NCI-H2196 treated with DMSO at 0.1 percent for 48 hours (cell line): ENCODE measurements at regions not wholly inside any gene's neighbourhood (a gene's known extent, or its start where the extent isn't known, plus 50 kb on each side); places are given as distances from the start of the nearest gene placed in this dataset.

Experiments used
- DNase-seq: peaks from one replicate; lab custom pipeline; 2025; ENCODE audit not compliant: unreplicated experiment; lab: John Stamatoyannopoulos, UW

DNA sequence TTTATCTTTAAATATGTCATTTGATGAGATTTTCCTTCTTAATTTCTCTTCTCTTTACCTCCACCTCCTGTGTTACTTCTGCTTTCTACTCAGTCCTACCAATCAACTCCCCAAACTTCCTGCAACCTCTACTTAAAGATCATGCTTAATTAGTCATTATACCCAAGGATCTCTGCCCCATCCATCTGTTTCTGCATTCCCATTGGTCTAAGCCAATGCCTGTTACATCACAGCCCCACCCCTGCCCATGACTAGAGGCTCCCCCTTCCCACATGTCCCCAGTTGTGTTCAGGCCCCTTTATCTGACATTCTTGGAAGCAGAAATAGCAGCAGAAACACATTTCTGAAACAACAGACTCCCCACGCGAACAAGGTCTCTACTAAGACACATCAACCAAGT is 319.1 kb upstream of the NFE2L3 start:
- no peak for DNase-seq

DNA sequence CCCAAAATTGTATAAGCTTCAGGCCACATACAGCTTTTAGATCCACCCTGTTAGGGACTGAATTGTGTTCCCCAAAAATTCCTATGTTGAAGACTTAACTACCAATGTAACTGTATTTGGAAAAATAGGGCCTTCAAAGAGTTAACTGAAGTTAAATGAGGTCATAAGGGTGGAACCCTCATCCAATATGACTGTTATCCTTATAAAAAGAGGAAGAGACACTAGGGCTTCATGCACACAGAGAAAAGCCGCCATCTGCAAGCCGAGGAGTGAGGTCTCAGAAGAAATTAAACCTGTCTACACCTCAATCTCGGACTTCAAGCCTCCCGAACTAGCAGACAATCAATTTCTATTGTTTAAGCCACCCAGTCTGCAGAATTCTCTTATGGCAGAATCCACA is 317.9 kb upstream of the NFE2L3 start:
- no peak for DNase-seq

DNA sequence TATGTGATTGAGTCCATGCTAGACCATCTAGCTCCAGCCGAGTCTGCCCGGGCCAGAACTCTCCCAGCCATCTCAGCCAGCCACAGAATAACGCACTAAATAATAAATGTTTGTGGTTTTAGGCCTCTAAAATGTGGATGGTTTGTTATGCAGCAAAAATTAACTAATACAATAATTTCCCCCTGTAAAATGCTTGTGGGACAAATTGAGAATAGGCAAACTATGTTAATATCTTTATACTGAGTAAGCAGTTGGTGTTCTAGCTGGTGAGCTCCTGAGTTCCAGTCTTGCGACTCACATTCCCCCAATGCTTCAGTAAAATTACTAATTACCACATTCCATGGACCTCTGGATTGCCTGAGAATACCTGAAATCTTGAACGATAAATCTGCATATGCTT is 316.8 kb upstream of the NFE2L3 start:
- DNase-seq = no peak

DNA sequence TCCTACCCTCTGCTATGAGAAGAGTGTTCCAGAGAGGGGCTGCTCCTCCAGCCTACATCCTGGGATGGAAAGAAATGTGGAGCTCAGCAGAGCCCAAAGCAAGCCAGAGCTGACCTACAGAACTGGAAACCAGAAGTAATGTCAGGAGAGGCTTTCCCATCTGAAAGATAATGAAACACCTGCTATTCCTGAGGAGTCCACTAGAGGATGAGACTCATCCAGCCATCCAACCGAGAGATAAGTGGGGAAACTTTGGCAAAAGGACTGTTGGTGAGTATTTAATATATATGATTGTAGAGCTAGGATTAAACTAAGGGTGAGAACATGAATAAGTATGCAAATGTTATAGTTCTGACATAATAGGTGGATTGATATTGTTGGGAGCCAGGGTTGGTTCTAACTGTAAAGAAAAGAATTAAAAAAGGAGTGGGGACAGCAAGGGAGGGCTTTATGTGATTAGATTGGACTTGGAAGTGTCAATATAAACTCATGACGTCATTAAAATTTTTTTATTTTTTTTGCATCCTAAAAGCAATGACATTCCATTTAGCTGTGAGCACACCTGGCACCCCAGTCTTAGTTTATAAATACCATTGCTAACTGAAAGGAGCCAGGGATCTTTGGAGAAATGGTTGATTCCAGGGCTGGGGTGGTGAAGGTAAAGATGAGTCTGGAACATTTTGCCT is 312.8 kb upstream of the NFE2L3 start:
- no peak for DNase-seq

DNA sequence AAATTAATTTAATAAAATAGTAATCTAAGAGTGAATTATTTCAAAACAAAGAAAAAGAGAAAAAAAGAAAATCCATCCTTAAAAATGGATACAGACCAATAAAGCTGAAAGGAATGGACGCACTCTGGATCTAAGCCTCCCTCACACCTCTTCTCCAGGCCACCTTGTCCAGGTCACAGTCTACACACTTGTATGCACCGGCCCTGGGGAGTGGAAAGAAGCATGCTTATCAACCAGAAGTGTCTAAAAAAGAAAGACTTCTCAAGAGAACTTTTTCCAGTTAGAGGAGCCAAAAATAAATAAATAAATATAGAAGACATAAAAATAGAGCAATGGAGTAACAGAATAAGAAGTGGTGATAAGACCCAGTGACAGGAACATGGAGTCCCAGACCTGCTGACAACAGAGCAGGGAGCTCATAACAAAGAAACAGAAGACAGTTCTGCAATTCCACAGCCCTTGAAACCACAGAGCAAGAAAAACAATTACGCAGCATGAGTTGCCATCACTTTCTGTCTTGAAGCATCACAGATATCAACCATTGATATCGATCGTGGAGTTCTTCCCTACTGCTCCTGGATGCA is 311.7 kb upstream of the NFE2L3 start:
- no peak for DNase-seq

DNA sequence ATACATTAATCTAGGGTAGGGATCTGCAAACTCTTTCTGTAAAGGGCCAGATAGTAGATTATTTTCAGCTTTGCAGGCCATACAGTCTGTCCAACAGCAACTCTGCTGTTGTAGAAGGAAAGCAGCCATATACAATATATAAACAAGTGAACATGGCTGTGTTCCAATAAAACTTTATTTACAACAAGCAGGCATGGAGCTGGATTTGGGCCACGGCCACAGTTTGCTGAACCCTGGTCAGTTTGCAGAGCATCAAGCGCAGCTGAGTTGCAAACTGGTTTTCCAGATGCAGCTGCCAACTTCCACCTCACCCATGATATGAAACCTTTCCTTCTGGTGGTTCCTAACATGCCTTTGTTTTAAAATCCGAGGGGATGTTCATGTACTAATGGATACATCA is 310.4 kb upstream of the NFE2L3 start:
- no peak for DNase-seq

DNA sequence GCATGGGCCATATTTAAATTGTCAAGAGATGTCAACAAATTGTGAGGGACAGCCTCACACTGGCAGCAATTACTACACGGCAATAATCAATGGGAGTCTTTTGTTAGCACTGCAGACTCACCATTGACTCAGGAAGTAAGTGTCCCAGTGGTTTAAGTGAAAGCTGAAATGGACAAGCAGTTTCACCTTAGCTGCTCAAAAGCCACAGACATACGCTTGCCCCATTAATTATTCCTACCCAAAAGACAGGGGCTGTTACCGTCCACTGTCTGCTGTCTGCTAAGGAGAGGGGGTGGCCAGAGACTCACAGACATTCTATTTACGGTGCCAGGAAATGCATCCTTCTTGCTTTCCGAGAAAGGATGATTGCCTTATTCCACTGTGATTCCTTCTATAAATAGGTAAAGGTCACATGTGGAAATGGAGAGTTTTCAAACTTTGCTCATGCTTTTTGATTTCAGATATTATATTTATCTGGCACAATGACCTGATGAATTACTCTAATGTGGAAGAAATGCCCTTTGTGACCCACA is 309.7 kb upstream of the NFE2L3 start:
- no peak for DNase-seq

DNA sequence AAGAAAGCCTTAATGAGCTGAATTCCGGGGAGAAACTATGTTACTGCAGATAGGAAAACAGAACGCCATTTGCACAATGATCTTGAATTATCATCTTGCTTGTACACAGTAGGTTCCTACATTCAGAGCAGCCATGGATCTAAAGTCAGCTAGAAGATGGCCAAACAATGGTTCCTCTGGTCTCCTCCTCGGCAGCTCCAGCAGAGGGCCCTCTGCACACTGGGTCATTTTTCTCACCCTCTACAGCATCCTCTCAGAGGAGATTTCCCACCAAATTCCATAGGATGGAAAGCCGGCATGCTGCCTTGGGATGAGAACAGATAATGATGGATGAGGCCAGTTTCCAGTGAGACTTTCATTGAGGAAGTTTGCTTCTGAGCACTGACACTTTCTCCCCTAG is 308.5 kb upstream of the NFE2L3 start:
- no peak for DNase-seq

DNA sequence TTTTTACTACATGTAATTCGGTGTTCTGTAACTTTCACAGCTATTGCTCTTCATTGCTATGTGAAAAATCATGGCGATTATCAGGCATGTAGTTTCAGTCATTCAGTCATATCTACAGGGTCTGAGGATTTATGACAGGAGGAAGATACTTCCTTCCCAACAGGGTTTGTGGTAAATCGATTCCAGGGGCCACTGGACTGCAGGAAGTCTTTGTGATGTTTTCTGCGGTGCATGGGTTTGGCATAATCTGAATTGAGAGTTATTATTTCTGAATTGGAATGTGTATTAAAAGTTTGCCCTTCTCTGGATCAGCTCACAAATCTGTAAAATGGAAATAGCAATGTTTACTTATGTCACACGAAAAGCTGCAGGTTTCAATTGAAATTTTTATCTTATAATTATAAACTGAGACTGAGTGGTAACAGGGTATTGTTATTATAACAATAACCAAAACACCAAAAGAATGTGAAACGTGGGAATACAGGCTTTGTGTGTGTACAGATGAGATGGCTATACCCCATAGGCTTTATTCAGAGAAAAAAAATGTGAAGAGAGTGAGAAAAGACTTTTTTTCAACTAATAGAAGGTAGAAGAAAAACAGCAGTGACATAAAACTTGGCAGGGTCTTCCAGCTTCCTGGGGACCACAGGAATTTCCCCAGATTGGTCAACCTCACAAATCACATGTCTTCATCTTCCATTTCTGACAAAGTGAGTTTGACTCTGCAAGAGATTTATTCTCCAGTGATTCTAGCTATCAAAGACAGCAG is 307.7 kb upstream of the NFE2L3 start:
- no peak for DNase-seq

DNA sequence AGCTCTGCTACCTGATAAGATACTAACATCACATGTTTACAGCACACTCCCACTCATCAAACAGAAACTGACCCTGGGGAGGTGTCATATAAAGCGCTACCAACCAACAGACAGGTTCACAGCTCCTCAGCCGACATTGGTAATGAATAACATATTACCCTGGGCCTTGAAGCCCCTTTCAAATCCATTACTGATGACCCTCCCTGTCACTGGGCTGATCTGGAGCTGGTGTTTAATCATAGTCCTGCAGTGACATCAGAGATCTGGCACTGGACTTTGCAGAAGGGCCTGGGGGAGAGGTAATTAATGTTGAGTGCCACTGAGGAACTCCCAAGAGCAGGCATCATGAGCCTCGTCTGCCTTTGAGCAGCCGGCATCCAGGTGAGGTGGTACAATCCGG is 306.5 kb upstream of the NFE2L3 start:
- no peak for DNase-seq

DNA sequence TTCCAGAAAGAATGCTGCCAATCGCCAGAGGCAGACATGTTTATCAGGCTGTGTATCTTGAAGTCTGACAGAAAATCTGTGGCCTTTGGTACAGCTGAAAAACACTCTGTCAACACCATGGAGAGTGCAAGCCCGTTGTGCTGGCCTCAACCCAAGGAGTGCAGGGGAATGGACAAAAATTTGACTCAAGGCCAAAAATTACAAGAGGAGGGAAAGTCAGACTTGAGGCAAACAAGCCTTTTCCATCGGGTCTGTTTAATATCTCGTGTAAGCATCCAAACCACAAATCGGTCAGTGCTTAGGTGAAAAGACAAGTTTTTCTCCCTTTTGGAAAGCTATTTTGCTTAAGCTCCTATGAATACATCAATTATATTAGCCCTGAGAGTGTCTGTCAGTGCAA is 305.3 kb upstream of the NFE2L3 start:
- DNase-seq = no peak

DNA sequence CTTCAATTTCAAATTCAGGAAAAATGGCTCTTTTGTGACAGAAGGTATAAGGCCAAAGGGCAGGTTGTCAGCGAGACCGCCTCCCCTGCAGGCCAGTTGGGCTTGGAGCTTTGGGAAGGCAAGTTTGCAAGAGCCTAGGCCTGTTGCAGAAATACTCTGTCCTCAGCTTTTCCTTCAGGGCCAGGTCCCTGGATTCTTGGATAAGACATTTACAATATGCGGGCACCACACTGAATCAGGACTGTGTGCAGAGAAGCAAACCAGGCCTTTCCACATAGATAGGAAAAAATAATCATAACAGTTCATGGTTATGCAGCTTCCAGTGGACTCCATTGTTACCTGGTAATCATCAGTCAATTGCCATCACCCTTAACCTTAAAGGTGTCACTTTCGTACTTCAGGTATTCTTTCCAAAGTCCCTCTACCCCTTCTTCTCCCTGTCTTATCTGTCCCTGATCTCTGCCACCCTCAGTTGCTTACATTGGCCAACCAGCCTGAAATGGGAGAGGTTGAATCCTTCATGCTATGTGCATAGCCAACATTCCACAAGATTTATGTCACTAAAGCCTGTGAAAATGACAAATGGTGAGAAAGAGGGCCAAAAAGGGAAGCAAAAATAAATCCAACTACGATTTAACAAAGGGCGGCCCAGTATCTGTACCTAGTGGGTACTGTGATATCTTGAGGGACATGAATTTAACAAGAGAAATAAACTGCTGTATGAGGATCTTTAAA is 304.5 kb upstream of the NFE2L3 start:
- no peak for DNase-seq

DNA sequence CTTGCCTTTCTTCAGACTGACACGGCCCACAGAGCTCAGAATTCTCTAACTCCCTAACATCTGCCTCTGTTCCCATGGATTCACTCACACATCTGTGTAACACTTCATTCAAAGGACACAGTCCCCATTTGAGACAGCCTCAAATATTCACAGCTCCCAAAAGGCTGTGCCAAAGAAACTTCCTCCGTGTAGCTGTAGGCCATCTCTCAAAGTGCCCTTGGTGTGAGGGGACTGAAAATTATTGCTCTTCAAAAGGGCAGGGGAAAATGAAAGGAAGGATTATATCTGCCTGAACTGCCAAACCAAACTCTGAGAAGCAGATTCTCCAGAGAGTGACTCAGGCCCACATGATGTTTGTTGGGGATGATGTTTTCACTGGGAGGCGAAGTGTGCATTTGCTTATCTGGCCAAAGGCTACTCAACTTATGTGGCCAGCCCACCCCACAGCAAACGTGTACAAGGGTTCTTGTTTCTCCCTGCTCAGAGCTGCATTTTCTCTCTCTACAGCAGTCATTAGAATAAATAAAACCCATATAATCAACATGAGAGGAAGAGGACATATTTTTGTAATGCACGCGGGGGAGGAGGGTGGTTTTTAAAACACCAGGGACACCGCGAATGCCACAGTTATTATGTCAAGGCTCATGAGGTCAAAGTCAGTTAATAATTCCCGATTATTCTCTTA is 302.4 kb upstream of the NFE2L3 start:
- DNase-seq = no peak

DNA sequence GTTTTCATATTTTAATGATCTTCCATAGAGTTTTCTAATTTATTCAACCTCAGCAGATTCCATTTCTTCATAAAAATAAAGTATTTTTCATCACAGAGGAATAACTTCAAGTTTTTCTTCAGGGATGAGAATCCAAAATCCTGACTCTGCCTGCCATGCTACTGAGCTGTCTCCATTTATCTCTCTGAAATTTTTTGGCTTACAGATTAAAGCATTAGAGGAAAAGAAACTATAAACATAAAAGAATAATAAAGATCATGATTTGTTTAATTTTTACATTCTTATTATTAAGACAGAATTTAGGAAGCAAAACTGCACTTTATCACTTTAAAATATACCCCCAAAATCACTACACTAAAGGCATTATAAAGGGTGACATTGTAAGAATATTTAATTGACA is 301.8 kb upstream of the NFE2L3 start:
- no peak for DNase-seq

DNA sequence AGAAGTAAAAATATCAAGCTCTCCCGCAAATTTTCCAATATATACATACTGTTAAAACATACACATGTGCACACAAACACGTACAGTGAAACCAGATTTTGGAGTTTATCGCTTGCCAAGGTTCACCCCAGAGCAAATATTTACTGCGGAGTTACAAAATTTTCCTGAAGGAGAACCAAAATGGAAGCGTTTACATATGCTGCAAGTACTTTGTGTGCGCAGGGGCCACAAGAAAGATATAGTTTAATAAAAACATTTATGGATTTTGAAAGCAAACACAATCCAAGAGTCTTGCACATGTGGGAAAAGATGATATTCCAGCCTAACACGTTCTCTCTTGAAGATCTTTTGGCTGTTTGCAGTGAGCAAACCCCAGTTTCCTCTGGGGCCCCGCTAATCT is 301.3 kb upstream of the NFE2L3 start:
- DNase-seq = no peak

DNA sequence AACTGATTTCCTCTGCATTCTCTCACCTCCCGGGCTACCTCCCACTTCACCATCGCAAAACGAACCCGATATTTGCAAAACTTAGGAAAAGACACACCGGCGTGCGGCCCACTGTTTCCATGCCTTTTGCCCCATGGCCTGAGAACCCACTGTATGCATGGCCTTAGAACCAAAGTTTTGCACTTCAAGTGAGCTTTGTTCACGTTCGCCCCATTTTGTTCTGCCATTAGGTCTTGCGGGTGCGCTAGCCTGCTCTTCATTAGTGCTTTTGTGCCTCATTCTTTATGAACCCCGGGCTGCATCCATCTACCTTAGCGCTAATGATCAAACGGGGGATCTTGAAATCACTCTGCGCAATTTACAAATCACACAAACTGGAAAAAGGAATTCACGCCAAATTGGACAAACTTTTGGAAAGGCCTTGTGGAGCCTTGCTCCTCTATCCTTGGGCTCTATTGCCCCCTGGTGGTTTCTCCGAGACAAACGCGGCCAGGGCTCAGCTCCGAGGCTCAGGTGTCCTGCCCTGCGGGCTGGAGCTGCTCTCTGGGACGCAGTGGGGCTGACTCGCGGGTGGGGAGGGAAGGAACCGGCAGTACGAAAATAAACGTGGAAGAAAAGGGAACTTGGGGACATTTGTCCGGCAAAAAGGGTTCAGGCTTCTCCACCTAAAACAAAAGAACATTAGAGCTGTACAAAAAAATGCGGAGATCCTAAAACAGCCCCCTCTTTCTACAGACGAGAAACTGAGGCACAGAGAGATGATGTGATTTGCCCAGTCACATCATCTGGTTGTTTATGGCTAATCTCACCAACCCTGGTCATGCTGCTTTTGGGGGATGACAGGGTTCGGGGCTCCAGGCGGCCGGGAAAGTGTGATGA is 300.4 kb upstream of the NFE2L3 start:
- peak; percentile 32 for DNase-seq

DNA sequence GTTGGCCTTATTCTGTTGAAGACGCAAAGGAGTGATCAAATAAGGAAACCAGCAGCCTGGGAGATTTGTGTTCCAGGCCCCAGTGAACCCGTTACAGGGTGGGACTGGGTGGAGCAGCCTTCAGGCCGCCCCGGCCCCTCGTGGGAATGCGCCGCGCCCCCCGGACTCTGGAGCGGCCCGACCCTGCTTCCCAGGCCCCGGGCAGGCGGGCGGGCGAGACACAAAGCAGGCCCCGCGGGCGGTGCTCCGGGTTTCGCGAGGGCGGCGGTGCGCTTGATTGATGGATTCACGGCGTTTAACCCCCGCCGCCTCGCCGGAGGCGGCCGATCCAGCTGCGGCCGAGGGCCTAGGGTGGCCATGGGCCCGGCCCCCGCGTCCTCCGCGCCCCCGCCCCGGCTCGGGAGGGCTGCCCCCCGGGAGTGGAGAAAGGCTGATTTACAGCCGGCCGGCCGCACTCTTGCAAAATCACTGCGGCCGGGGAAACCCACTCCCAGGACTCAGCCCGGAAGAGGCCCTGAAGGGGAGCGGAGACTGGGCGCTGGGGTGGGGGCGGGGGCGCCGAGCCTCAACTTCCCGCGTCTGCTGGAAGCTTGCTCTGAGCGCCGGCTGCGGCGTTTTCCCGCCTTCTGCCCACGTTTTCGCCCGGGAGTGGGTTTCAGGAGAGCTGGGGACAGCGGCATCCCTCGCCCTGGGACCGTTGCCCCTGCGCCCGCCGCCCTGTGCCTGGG is 299.6 kb upstream of the NFE2L3 start:
- no peak for DNase-seq

DNA sequence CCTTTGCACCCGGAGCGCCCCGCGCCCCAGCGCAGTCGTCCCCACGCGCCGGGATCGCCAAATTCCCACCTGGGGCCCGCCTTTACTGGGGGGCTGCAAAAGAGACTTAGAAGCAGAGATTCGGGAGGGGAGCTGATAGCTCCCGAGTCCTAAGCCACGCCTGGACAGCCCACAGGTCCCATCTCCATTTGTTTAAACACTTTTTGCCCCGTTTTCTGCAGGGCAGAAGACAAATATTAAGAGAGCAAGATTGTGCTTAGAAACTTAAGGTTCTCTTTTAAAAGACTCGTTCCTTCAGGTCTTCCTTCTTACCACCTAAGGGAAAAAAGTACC is 299.1 kb upstream of the NFE2L3 start:
- no peak for DNase-seq

DNA sequence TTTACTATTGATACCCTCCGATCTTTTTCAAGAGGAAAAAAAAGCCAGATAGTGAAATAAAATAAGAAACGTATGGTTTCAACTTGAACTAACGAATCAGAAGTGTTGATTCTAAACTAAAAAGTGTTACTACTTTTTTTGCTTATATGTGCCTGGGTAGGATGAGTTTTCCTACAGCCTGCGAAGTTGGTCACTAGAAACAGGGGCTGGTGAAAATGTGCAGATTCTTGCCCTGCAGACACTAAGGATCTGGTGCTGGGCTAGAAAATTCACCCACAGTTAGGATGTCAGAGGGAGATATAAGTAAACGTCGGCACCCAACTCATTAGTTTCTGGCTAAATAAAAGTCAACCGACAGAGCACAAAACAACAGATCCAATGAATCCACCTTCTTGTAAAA is 298.7 kb upstream of the NFE2L3 start:
- DNase-seq = no peak

DNA sequence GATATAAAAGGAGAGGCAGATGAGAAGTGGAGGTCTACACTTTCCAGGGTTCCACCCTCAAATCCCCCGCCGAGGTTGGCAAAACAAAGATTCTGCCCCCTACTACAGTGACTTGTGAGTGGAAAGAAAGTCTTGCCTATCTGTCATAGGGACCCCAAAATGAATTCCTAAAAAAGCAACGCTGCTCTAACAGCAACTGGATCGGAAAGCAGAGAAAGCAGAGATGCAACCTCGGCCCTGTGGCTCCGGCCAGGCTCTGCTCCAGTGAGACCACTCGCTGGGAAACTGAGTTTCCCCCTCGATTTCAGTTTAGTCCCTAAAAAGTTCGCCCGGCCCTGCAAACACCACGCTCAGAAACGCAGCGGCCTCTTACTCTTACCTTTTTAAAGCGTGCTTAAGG is 297.9 kb upstream of the NFE2L3 start:
- no peak for DNase-seq
